Esophagus muscularis mucosa (tissue), 4 donors: ENCODE measurements at regions not wholly inside any gene's neighbourhood (a gene's known extent, or its start where the extent isn't known, plus 50 kb on each side); places are given as distances from the start of the nearest gene placed in this dataset.
"Not testable (repeated sequence)": the region's sequence is repeated elsewhere in the genome, so short reads cannot be mapped to it uniquely, and the experiment has no call there.

Experiments used
- DNase-seq: peaks from one replicate; pipeline ENCODE4 v3.0.0-alpha.2; 2017; ENCODE audit errors: extremely low spot score
- H3K27ac ChIP-seq, 4 donors: fragments of 200-600 bp; sonication (generic); replicated peaks in 1 of 4; 1 replicate in 3 of 4; 2 replicates in 1 of 4; pipeline ENCODE4 v1.5.1; 2016 to 2019; ENCODE audit warnings: mild to moderate bottlenecking in 1 of 4
- H3K27me3 ChIP-seq, 4 donors: fragments of 200-600 bp; sonication (generic); one replicate each; pipeline versions ENCODE4 v1.5.1 to v1.6.0; 2016 to 2019
- H3K36me3 ChIP-seq, 4 donors: fragments of 200-600 bp; sonication (generic); one replicate each; pipeline ENCODE4 v1.5.1; 2016 to 2019
- H3K4me1 ChIP-seq, 4 donors: fragments of 200-600 bp; sonication (generic); one replicate each; pipeline ENCODE4 v1.5.1; 2016 to 2019
- H3K4me3 ChIP-seq, 4 donors: fragments of 200-600 bp; sonication (generic); 1 replicate in 2 of 4; 2 replicates in 2 of 4; pipeline ENCODE4 v1.5.1; 2016 to 2019; ENCODE audit warnings: mild to moderate bottlenecking in 4 of 4, moderate library complexity in 1 of 4
- H3K9me3 ChIP-seq, 4 donors: fragments of 200-600 bp; sonication (generic); 1 replicate in 3 of 4; 2 replicates in 1 of 4; pipeline ENCODE4 v1.5.1; 2016 to 2019
- EP300 ChIP-seq: sonication (generic); formaldehyde crosslinking; IDR thresholded peaks from one replicate; pipeline ENCODE4 v1.6.1; 2017; ENCODE audit warnings: antibody characterized with exemption
- POLR2A ChIP-seq: fragments of 450-650 bp; IDR thresholded peaks from one replicate; pipeline ENCODE4 v1.6.1; 2017; ENCODE audit warnings: antibody characterized with exemption, moderate library complexity, mild to moderate bottlenecking, low read depth
- POLR2AphosphoS5 ChIP-seq, 2 donors: sonication (generic); formaldehyde crosslinking; IDR thresholded peaks; one replicate each; pipeline ENCODE4 v1.6.1; 2017; ENCODE audit warnings: antibody characterized with exemption in 2 of 2
- WGBS: methylation state at CpG from one replicate; pipeline ENCODE4 v1.1.5; 2018; 5-methylcytosine and 5-hydroxymethylcytosine counted together
- intact Hi-C: fragments of 100-400 bp; cut with DNase I; formaldehyde crosslinking; loops from one replicate; pipeline ENCODE4 v1.15.1; 2023
- TF ChIP-seq, protein P1 (sequence below), 3 experiments: fragments of 200-600 bp in 2 of 3; fragments of 450-650 bp in 1 of 3; sonication (generic) in 2 of 3; IDR thresholded peaks; one replicate each; pipeline ENCODE4 v1.5.1; 2017 to 2019; ENCODE audit warnings: antibody characterized with exemption in 3 of 3, mild to moderate bottlenecking in 2 of 3, moderate library complexity in 1 of 3

- peak; percentile 12 for DNase-seq
- Histone ChIP-seq H3K36me3 (no peaks in the 10 kb centered on the region), H3K27me3 (no peaks in the 10 kb centered on the region), H3K4me3 (no peak overlapping the region), H3K9me3 (no peaks in the 10 kb centered on the region), H3K4me1 (no peaks in the 10 kb centered on the region), H3K27ac (no peak overlapping the region)
- intact Hi-C loops: no loop called here
- WGBS: 78% methylated on average over 1 of the region's 1 CpG
- TF ChIP-seq POLR2AphosphoS5 (IDR thresholded peaks at IDR 0.05): no peak
- TF ChIP-seq, protein P1, sequence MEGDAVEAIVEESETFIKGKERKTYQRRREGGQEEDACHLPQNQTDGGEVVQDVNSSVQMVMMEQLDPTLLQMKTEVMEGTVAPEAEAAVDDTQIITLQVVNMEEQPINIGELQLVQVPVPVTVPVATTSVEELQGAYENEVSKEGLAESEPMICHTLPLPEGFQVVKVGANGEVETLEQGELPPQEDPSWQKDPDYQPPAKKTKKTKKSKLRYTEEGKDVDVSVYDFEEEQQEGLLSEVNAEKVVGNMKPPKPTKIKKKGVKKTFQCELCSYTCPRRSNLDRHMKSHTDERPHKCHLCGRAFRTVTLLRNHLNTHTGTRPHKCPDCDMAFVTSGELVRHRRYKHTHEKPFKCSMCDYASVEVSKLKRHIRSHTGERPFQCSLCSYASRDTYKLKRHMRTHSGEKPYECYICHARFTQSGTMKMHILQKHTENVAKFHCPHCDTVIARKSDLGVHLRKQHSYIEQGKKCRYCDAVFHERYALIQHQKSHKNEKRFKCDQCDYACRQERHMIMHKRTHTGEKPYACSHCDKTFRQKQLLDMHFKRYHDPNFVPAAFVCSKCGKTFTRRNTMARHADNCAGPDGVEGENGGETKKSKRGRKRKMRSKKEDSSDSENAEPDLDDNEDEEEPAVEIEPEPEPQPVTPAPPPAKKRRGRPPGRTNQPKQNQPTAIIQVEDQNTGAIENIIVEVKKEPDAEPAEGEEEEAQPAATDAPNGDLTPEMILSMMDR (IDR thresholded peaks at IDR 0.05): no peak
- no peak for TF ChIP-seq POLR2A
- TF ChIP-seq EP300: no peak
Measured at GRCh38 chr4:146108756-146109155, 66.8 kb upstream of the LSM6 start.

DNA sequence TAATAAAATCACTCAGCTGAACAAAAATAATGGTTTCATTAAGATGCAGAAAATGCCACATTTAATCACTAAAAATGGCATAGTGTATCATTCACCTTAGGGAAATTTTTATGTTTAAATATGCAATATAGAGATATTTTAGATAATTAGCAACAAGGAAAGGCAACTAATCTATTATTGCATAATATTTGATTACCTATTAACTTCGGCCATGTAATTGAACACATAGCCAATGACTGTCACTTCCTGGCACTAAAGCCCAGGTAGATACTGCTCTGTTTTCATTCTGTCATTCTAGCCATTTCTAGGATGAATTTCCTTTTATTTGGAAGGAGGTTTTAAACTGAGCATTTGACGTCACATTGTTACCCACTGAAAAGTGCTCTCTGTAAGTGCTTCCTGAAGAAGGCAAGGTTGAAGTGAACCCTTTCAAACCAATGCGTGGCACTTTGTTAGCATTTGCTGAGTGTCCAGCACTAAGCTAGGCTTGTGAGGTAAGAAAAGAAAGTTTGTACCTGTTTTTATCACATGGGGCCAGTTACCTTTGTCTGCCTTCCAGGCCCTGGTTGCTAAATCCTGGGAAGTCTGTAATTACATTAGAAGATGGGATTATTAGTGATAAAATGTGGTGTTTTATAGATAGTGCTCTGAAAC, 67.8 kb upstream of the LSM6 start:
- H3K36me3 ChIP-seq: no peaks in the 10 kb centered on the region
- H3K27ac ChIP-seq: no peak overlapping the region
- intact Hi-C loops: no loop called here
- 96% methylated on average over 3 of the region's 3 CpGs for WGBS
- H3K4me3 ChIP-seq: no peak overlapping the region
- TF ChIP-seq, protein P1 (IDR thresholded peaks at IDR 0.05): no peak
- TF ChIP-seq POLR2A (no peak), POLR2AphosphoS5 (IDR thresholded peaks at IDR 0.05) (no peak)
- H3K9me3 ChIP-seq: no peaks in the 10 kb centered on the region
- peak; percentile 19 for DNase-seq
- H3K4me1 ChIP-seq: no peaks in the 10 kb centered on the region
- H3K27me3 ChIP-seq: no peaks in the 10 kb centered on the region

GRCh38 chr4:146105464-146105863, 70.1 kb upstream of the LSM6 start:
- H3K4me3 ChIP-seq: no peak overlapping the region
- H3K27me3 ChIP-seq: no peaks in the 10 kb centered on the region
- peak; percentile 39 for DNase-seq
- TF ChIP-seq POLR2AphosphoS5 (IDR thresholded peaks at IDR 0.05): no peak
- TF ChIP-seq, protein P1 (IDR thresholded peaks at IDR 0.05): no peak
- no peak for TF ChIP-seq EP300
- TF ChIP-seq POLR2A: no peak
- H3K9me3 ChIP-seq: no peaks in the 10 kb centered on the region
- H3K36me3 ChIP-seq: no peaks in the 10 kb centered on the region
- 93% methylated on average over 1 of the region's 1 CpG for WGBS
- no peak overlapping the region for H3K27ac ChIP-seq
- intact Hi-C loops: no loop called here
- no peaks in the 10 kb centered on the region for H3K4me1 ChIP-seq

DNA sequence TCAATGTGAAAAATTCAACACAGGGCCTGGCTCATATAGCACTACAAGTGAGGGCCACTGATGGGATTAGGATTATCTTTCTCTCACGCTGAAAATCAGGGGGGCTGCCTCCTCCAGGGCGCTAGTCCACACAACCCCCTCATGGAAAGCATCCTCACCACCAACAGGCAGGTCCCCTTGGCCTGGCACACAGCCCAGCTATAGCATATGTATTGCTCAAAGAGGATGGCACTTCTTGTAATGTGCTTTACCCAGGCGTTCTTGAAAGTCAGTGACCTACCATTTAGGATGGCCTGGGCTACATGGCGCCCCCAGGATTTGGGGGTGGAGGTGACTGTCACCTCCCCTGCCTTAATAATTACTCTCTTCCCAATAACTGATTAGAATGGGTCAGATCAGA, 71.0 kb upstream of the LSM6 start:
- WGBS: 81% methylated on average over 3 of the region's 4 CpGs
- Histone ChIP-seq H3K4me1 (no peaks in the 10 kb centered on the region), H3K9me3 (no peaks in the 10 kb centered on the region), H3K4me3 (no peak overlapping the region), H3K36me3 (no peaks in the 10 kb centered on the region), H3K27me3 (no peaks in the 10 kb centered on the region), H3K27ac (no peak overlapping the region)
- TF ChIP-seq EP300 (no peak), POLR2AphosphoS5 (IDR thresholded peaks at IDR 0.05) (no peak)
- DNase-seq: peak; percentile 45
- intact Hi-C loops: no loop called here

- DNase-seq, H3K36me3 ChIP-seq, H3K9me3 ChIP-seq, H3K4me3 ChIP-seq, H3K4me1 ChIP-seq, H3K27me3 ChIP-seq, intact Hi-C loops, H3K27ac ChIP-seq: not testable (repeated sequence)
- WGBS: 95% methylated on average over 9 of the region's 9 CpGs
Measured at GRCh38 chr4:146104052-146104451, 71.5 kb upstream of the LSM6 start.

DNA sequence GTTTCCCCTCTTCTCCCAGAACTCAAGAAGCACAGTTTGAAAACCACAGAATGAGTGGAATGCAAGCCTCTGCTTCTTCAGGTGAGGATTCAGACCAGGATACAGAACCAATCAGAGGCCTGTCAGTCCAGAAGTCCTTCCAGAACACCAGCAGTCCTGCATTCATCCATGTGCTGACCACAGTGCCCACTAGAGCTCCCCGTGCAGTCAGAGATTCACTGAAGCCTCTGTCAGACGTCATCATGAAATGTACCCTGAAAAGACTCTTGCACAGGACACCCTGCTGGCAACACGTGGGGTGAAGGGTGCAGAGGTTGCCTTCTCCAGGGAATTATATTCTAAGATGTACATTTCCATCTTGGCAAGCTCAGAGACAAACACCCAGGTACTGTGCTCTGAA, 75.9 kb upstream of the LSM6 start:
- intact Hi-C loops: no loop called here
- no peak overlapping the region for H3K27ac ChIP-seq
- H3K27me3 ChIP-seq: no peaks in the 10 kb centered on the region
- 40% methylated on average over 1 of the region's 3 CpGs for WGBS
- H3K4me1 ChIP-seq: no peaks in the 10 kb centered on the region
- H3K9me3 ChIP-seq: no peaks in the 10 kb centered on the region
- H3K36me3 ChIP-seq: no peaks in the 10 kb centered on the region
- no peak for TF ChIP-seq POLR2AphosphoS5 (IDR thresholded peaks at IDR 0.05)
- H3K4me3 ChIP-seq: no peak overlapping the region
- DNase-seq: no peak
